GM18517 (cell line): ENCODE measurements at regions not wholly inside any gene's neighbourhood (a gene's known extent, or its start where the extent isn't known, plus 50 kb on each side); places are given as distances from the start of the nearest gene placed in this dataset.

Source experiments
- ATAC-seq: cut with Tn5 transposase; IDR thresholded peaks from one replicate; pipeline ENCODE4 v1.9.1; 2021; ENCODE audit warnings: mild to moderate bottlenecking, moderate library complexity; ENCODE audit not compliant: unreplicated experiment

DNA sequence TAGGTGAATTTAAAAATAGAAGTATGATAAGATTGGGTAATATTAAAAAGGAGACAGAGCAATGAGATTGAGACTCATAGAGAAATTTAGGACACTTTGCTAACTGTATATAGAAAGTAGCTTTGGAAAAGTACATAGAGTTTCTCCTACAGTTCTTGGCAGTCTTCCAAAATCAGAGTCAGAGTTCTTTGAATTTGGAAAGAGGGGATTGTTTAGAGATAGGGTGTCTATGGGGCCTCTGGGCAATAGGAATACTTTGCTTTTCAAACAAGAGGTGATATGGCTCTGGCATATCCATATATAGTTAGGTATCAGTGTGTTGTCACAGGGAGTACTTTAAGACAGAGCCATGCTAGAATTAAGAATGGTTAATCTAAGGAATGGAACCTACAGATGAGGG is 477.1 kb upstream of the KCNMB2 start:
- ATAC-seq: no peak

DNA sequence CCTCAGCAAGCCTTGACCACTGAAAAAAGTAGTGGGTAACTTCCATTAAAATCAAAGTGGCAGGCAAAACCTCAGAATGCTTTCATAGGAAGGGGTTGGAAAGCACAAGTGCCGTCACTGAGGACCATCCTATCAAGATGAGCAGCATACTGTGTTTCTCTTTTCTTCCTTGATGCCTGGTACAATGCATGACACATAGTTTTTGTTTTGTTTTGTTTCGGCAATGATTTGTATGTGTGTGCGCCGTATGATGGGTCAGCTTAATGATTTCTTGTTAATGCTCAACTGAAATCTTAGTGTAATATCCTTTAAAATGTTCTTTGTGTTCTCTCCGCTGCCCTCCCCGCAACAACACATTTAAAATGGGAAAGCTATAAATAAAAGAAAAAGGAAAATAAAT is 476.4 kb upstream of the KCNMB2 start:
- ATAC-seq: no peak

DNA sequence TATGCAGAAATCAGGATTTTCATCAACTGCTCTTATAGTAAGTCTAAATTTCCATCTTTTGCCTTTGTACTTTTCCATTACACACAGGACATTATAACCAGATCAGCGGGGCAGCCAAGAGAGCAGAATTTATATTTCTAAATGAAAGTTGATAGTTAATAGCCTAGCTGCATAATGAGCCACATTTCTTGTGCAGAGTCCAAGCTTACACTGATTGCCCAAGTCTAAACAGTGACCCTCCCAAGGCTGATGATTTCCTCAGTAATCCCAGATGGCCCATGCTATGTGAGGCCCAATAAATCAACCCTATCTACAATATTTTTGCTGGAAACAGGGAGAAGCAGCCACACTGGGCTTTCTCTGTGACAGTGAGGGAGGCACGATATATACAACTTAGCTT is 475.8 kb upstream of the KCNMB2 start:
- ATAC-seq: no peak

DNA sequence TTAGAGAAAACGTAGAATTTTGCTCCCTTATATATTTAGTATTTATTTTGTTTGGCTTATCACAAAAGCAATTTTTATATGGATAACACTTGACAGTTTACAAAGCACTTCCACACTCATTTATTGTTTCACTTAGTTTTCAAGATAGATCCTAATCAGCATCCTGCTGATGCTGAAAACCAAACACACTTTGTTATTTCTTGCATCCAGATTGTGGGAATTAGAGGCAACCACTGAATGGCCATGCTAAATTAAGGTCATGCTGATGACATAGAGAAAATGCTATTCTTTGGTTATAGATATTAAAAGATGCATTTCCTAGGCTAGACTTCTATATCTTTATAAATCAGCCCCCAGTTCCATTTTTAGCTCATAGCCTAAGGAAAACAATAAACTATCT is 474.1 kb upstream of the KCNMB2 start:
- no peak for ATAC-seq

DNA sequence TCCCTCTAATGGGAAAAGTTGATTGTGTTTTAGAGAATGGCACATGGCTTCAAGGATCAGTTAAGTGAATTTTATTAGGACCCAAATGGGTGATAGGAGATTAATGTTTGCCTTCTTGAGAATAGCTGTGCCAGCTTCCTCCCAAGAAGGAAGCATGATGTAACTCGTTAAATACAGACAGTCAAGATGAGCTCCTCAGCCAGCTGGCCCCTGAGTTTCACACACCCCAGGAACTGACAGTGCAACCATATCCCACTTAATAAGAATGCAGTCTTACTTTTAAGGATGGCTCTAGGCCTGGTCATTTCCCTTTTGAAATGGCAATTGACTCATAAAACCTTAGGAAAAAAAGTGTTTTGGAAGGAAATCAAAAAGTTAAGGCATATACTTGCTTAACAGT is 472.8 kb upstream of the KCNMB2 start:
- no peak for ATAC-seq

GRCh38 chr3:178067721-178068120 is 468.5 kb upstream of the KCNMB2 start:
- ATAC-seq: no peak

DNA sequence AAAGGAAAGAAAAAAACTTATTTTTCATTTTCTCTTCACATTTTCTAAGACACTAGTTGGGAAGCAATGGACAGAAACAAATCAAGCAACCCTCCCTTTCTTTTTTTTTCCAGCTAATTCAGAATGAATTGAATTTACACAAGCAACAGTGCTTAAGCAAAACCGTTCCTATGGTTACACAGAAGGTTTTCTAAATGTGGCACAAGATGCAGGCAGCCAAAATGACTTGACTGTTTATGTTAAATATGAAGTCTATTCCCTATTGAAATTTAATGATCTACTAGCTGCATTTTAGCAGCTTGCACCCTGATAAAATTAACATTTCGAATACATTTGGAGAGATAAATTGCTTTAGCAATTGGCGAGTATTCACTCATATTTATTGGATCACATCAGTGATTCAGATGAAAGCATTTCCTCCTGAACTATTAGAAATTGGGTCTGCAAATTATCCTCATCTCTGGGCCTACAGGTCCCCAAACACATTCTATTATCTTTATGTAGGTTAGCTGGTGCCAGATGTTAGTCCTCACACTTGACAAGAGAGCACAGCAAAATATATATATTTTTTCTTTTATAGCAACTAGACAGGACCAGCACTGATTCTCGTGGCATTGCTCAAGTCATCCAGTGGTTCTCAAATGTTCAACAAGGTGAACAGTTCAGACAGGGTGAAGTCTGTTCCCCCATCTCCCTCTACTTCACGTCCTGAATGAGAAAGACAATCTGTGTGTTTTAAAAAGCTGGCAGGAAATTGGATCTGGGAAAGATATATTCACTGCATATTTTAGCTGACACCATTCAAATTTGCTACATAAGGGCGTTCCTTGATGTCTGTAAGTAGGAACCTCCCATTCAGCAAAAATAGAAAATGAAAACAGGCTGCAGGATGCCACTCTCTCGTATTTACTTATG is 463.6 kb upstream of the KCNMB2 start:
- no peak for ATAC-seq

- ATAC-seq: no peak
Observed at GRCh38 chr3:178073366-178073765, 462.9 kb upstream of the KCNMB2 start.

GRCh38 chr3:178075344-178075743 is 460.9 kb upstream of the KCNMB2 start:
- no peak for ATAC-seq

GRCh38 chr3:178078953-178079352 is 457.3 kb upstream of the KCNMB2 start:
- no peak for ATAC-seq

GRCh38 chr3:178079966-178080365 is 456.3 kb upstream of the KCNMB2 start:
- no peak for ATAC-seq

- no peak for ATAC-seq
Observed at GRCh38 chr3:178082326-178082906, 453.8 kb upstream of the KCNMB2 start.

- no peak for ATAC-seq
Observed at GRCh38 chr3:178083906-178084866, 452.1 kb upstream of the KCNMB2 start.

- ATAC-seq: no peak
Observed at GRCh38 chr3:178084938-178085816, 451.1 kb upstream of the KCNMB2 start.

DNA sequence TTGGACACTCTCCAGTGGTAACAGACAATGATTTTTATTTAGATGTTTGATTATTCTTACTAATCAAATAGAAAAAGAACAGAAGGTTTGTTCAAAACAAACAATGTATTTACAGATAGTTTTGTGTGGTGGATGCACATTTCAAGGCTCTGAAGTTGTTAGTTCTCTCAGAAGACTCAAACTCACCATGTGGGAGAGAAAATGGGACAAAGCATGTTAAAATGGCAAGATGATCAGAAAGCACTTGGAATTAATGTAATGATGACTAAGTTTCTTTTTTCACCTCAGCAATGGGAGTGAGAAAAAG is 450.5 kb upstream of the KCNMB2 start:
- no peak for ATAC-seq

- no peak for ATAC-seq
Observed at GRCh38 chr3:178086144-178086825, 450.0 kb upstream of the KCNMB2 start.

GRCh38 chr3:178087376-178087775 is 448.9 kb upstream of the KCNMB2 start:
- no peak for ATAC-seq

DNA sequence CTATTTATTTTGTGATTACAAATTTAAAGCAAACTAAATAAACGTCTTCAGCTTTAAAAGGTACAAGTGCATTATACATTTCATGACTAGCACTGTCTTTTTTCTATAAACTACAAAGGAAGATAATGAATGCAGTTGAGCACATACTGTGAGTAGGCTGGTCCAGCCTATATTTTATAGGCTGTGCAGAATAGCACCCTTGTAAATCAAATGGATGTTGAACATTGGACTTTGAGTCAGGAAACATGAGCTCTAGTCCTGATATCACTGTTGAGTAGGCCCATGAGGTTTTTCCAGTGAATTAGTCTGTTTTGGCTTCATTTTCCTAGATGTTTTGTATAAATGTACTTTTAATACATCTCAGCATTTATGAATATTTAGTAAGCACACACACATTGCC is 447.3 kb upstream of the KCNMB2 start:
- no peak for ATAC-seq

DNA sequence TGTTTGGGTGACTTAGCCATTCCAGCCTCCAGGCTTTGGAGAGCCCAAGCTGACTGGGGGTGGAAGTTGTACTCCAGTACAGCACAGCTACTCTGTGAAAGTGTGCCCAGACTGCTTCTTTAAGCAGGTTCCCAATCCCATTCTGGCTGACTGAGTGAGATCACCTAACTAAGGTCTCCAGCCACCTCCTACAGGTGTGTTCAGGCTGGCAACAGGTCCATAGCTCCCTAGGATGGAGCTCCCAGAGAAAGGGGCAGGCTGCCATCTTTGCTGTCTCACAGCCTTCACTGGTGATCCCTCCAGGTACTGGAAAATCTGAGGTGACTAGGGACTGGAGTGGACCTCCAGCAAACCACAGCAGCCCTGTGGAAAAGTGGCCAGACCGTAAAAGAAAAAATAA is 445.3 kb upstream of the KCNMB2 start:
- no peak for ATAC-seq

GRCh38 chr3:178095522-178095921 is 440.7 kb upstream of the KCNMB2 start:
- ATAC-seq: no peak
